ENCODE measurements at regions not wholly inside any gene's neighbourhood (a gene's known extent, or its start where the extent isn't known, plus 50 kb on each side); places are given as distances from the start of the nearest gene placed in this dataset.

DNA sequence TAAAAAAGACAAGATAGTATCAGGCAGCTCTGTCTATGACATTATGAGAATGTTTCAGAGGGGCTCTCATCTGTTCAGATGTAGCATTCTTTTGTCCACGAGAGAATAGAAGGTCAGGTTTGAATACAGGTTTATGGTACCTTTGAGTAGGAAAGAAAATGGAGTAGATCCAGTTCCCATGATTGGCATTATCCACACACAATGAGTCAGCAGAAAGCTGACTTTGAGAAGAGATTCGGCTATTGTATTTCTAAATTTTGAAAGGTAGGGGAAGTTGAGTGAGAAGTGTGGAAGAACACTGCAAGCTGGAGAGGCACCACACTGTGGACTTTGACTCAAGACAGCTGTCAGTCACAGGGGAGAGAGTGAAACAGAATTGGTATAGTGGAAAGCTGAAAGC, 135.4 kb downstream of the SYT10 start:
- TF ChIP-seq ZNF263 (CRISPR knock-in tag; IDR thresholded peaks at IDR 0.05) (no peak), NFATC3 (CRISPR knock-in tag; IDR thresholded peaks at IDR 0.05) (no peak), NFE2L2 (IDR thresholded peaks at IDR 0.05; ENCODE audit: low read length) (peak; percentile 68; the same call in 1 of the 2 replicates), MAFK (conservative IDR thresholded peaks at IDR 0.05 in 1 of 2, IDR thresholded peaks at IDR 0.05 in 1 of 2; ENCODE audit: low read length in 2 of 2) (peak; percentile 42 to 46; a peak in 3 of 4 replicates)
- Histone ChIP-seq H3K36me3 (replicated peaks in 1 of 2; ENCODE audit: control insufficient read depth in 1 of 2, insufficient read depth in 2 of 2, low read length in 2 of 2) (no peaks in the 10 kb centered on the region), H3K4me1 (ENCODE audit: insufficient read depth, low read length) (no peaks in the 10 kb centered on the region), H2AFZ (ENCODE audit: low read length) (no peak overlapping the region), H4K20me1 (ENCODE audit: insufficient read depth, low read length) (no peaks in the 10 kb centered on the region), H3K27me3 (ENCODE audit: control insufficient read depth in 1 of 2, insufficient read depth in 2 of 2, low read length in 2 of 2) (no peaks in the 10 kb centered on the region), H3K4me2 (ENCODE audit: low read depth, low read length) (no peak overlapping the region), H3K27ac (ENCODE audit: extremely low read length, insufficient read depth, low read length) (no peak overlapping the region), H3K79me2 (ENCODE audit: insufficient read depth, low read length) (no peaks in the 10 kb centered on the region), H3K4me3 (replicated peaks in 1 of 3; ENCODE audit: insufficient read depth in 1 of 3, low read depth in 2 of 3, low read length in 3 of 3) (no peak overlapping the region), H3K9me3 (ENCODE audit: low read length) (no peaks in the 10 kb centered on the region; the same call in 1 of the 2 replicates), H3K9ac (ENCODE audit: insufficient read depth, low read depth, low read length) (no peak overlapping the region)
- ChIA-PET CTCF (ENCODE audit: low intra/inter-chr PET ratio, low total read pairs) (no interaction called here), POLR2A (no interaction called here)
- BruUV-seq (replicated peaks) = no TSS peak
- intact Hi-C loops (cut with micrococcal nuclease; ENCODE audit: unreplicated experiment) = no loop called here
- DNase-seq (ENCODE audit: low spot score) (no peak), ATAC-seq (no peak), FAIRE-seq (no peak)
- WGBS (ENCODE audit: low lambda C conversion rate) = 2% methylated on average over 2 of the region's 2 CpGs
- in situ Hi-C loops (cut with HindIII; ENCODE audit: extremely low pct_ligation_motif_present, low pct_unique_long_range_greater_than_20kb) = no loop called here

DNA sequence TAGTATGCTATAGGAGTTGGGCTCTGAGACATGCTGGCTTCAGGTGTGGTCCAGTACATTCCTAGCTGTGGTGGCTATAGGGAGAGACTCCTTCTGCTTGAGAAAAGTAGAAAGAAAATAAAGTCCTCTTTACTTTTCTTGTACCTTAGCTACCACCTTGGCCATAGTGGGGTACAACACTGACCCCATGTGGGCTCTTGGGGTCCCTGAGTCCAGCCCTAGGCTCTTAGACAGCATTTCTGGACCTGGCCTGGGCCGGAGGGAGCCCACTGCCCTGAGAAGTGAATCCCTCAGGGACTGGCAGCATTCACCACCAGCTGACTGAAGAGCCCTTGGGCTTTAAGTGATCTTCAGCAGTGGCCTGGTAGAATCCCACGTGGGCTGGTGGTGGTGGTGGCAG, 143.1 kb downstream of the SYT10 start:
- no TSS peak for BruUV-seq (replicated peaks)
- Histone ChIP-seq H3K27ac (ENCODE audit: extremely low read length, insufficient read depth, low read length) (no peak overlapping the region), H3K9me3 (ENCODE audit: low read length) (no peaks in the 10 kb centered on the region; the same call in 1 of the 2 replicates), H3K36me3 (replicated peaks in 1 of 2; ENCODE audit: control insufficient read depth in 1 of 2, insufficient read depth in 2 of 2, low read length in 2 of 2) (no peaks in the 10 kb centered on the region), H3K4me3 (replicated peaks in 1 of 3; ENCODE audit: insufficient read depth in 1 of 3, low read depth in 2 of 3, low read length in 3 of 3) (no peak overlapping the region), H3K4me2 (ENCODE audit: low read depth, low read length) (no peak overlapping the region), H3K79me2 (ENCODE audit: insufficient read depth, low read length) (no peaks in the 10 kb centered on the region), H3K4me1 (ENCODE audit: insufficient read depth, low read length) (no peaks in the 10 kb centered on the region), H2AFZ (ENCODE audit: low read length) (no peak overlapping the region), H3K9ac (ENCODE audit: insufficient read depth, low read depth, low read length) (no peak overlapping the region), H4K20me1 (ENCODE audit: insufficient read depth, low read length) (no peaks in the 10 kb centered on the region), H3K27me3 (ENCODE audit: control insufficient read depth in 1 of 2, insufficient read depth in 2 of 2, low read length in 2 of 2) (no peaks in the 10 kb centered on the region)
- ChIA-PET POLR2A (no interaction called here), CTCF (ENCODE audit: low intra/inter-chr PET ratio, low total read pairs) (no interaction called here)
- in situ Hi-C loops (cut with HindIII; ENCODE audit: extremely low pct_ligation_motif_present, low pct_unique_long_range_greater_than_20kb) (no loop called here), intact Hi-C loops (cut with micrococcal nuclease; ENCODE audit: unreplicated experiment) (no loop called here)
- DNase-seq (ENCODE audit: low spot score) (no peak), ATAC-seq (no peak), FAIRE-seq (no peak)
- WGBS (ENCODE audit: low lambda C conversion rate) = 0% methylated on average over 1 of the region's 2 CpGs
- no peak for TF ChIP-seq CSRNP2 (CRISPR knock-in tag; conservative IDR thresholded peaks at IDR 0.05; ENCODE audit: low read depth)
- TF ChIP-seq SAFB2 (CRISPR knock-in tag; IDR thresholded peaks at IDR 0.05; ENCODE audit: borderline replicate concordance, low read depth) = no peak
- no peak for TF ChIP-seq RAD21 (CRISPR knock-in tag; IDR thresholded peaks at IDR 0.05)
- no peak for TF ChIP-seq ATF6 (CRISPR knock-in tag; conservative IDR thresholded peaks at IDR 0.05)
- no peak for TF ChIP-seq ZNF713 (CRISPR knock-in tag; IDR thresholded peaks at IDR 0.05)
- no peak for TF ChIP-seq XBP1 (CRISPR knock-in tag; IDR thresholded peaks at IDR 0.05)
- no peak for TF ChIP-seq MTA1 (CRISPR knock-in tag; IDR thresholded peaks at IDR 0.05; ENCODE audit: borderline replicate concordance)
- TF ChIP-seq, protein P1, sequence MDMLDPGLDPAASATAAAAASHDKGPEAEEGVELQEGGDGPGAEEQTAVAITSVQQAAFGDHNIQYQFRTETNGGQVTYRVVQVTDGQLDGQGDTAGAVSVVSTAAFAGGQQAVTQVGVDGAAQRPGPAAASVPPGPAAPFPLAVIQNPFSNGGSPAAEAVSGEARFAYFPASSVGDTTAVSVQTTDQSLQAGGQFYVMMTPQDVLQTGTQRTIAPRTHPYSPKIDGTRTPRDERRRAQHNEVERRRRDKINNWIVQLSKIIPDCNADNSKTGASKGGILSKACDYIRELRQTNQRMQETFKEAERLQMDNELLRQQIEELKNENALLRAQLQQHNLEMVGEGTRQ (IDR thresholded peaks at IDR 0.05; ENCODE audit: low read depth, low read length) = no peak
- TF ChIP-seq, protein P1 (CRISPR knock-in tag; IDR thresholded peaks at IDR 0.05; ENCODE audit: borderline replicate concordance) = no peak
- TF ChIP-seq SMYD3 (CRISPR knock-in tag; IDR thresholded peaks at IDR 0.05) = no peak
